Upper lobe of right lung (tissue), 1 donor: ENCODE measurements at regions not wholly inside any gene's neighbourhood (a gene's known extent, or its start where the extent isn't known, plus 50 kb on each side); places are given as distances from the start of the nearest gene placed in this dataset.

Source experiments
- ATAC-seq: fragments of 200-7000 bp; cut with Tn5 transposase; one replicate; pipeline ENCODE4 v1.9.1; 2020; ENCODE audit warnings: mild to moderate bottlenecking, moderate library complexity
- DNase-seq: peaks from one replicate; pipeline ENCODE4 v3.0.0-alpha.2; 2020
- H3K27ac ChIP-seq: fragments of 200-600 bp; one replicate; pipeline ENCODE4 v1.8.0; 2022
- H3K27me3 ChIP-seq: fragments of 200-600 bp; one replicate; pipeline ENCODE4 v1.8.0; 2022; ENCODE audit warnings: mild to moderate bottlenecking
- H3K36me3 ChIP-seq: fragments of 200-600 bp; one replicate; pipeline ENCODE4 v1.8.0; 2022
- H3K4me1 ChIP-seq: fragments of 200-600 bp; one replicate; pipeline ENCODE4 v1.8.0; 2022
- H3K4me3 ChIP-seq: fragments of 200-600 bp; one replicate; pipeline ENCODE4 v1.8.0; 2022; ENCODE audit warnings: mild to moderate bottlenecking
- H3K9me3 ChIP-seq: fragments of 200-600 bp; one replicate; pipeline ENCODE4 v1.8.0; 2022
- CTCF ChIP-seq: fragments of 200-600 bp; IDR thresholded peaks from one replicate; pipeline ENCODE4 v1.8.0; 2022; ENCODE audit warnings: antibody characterized with exemption
- intact Hi-C: fragments of 100-400 bp; cut with DNase I; formaldehyde crosslinking; loops from one replicate; pipeline ENCODE4 v1.11.0; 2022
- donor health status: DM: no; HTN: yes; CAD: no; lungs with severe emphysema.

- Histone ChIP-seq H3K4me3 (no peak overlapping the region), H3K36me3 (no peaks in the 10 kb centered on the region), H3K9me3 (no peaks in the 10 kb centered on the region), H3K27ac (no peak overlapping the region), H3K4me1 (no peaks in the 10 kb centered on the region), H3K27me3 (no peaks in the 10 kb centered on the region)
- intact Hi-C loops: no loop called here
- TF ChIP-seq CTCF: no peak
- DNase-seq (no peak), ATAC-seq (no peak)
Observed at GRCh38 chr18:3328532-3328931, 66.6 kb downstream of the MYL12B start.

- Histone ChIP-seq H3K9me3 (no peaks in the 10 kb centered on the region), H3K4me3 (no peak overlapping the region), H3K36me3 (no peaks in the 10 kb centered on the region), H3K27ac (no peak overlapping the region), H3K4me1 (no peaks in the 10 kb centered on the region), H3K27me3 (no peaks in the 10 kb centered on the region)
- DNase-seq (no peak), ATAC-seq (no peak)
- no peak for TF ChIP-seq CTCF
- intact Hi-C loops: no loop called here
Observed at GRCh38 chr18:3329471-3329870, 67.5 kb downstream of the MYL12B start.

GRCh38 chr18:3329872-3330271, 67.9 kb downstream of the MYL12B start:
- no peaks in the 10 kb centered on the region for H3K4me1 ChIP-seq
- no peak for TF ChIP-seq CTCF
- intact Hi-C loops: no loop called here
- no peak overlapping the region for H3K27ac ChIP-seq
- H3K4me3 ChIP-seq: no peak overlapping the region
- ATAC-seq (no peak), DNase-seq (no peak)
- no peaks in the 10 kb centered on the region for H3K9me3 ChIP-seq
- H3K36me3 ChIP-seq: no peaks in the 10 kb centered on the region
- H3K27me3 ChIP-seq: no peaks in the 10 kb centered on the region

GRCh38 chr18:3330622-3331021, 68.7 kb downstream of the MYL12B start:
- Histone ChIP-seq H3K27ac (no peak overlapping the region), H3K9me3 (no peaks in the 10 kb centered on the region), H3K27me3 (no peaks in the 10 kb centered on the region), H3K4me1 (no peaks in the 10 kb centered on the region), H3K36me3 (no peaks in the 10 kb centered on the region), H3K4me3 (no peak overlapping the region)
- TF ChIP-seq CTCF: no peak
- ATAC-seq (no peak), DNase-seq (no peak)
- intact Hi-C loops: no loop called here

GRCh38 chr18:3332376-3332775, 70.4 kb downstream of the MYL12B start:
- TF ChIP-seq CTCF: no peak
- H3K4me1 ChIP-seq: no peaks in the 10 kb centered on the region
- no peaks in the 10 kb centered on the region for H3K9me3 ChIP-seq
- ATAC-seq: no peak
- no peak for DNase-seq
- intact Hi-C loops: no loop called here
- H3K36me3 ChIP-seq: no peaks in the 10 kb centered on the region
- H3K4me3 ChIP-seq: no peak overlapping the region
- no peak overlapping the region for H3K27ac ChIP-seq
- no peaks in the 10 kb centered on the region for H3K27me3 ChIP-seq

- Histone ChIP-seq H3K27me3 (no peaks in the 10 kb centered on the region), H3K9me3 (no peaks in the 10 kb centered on the region), H3K4me1 (no peaks in the 10 kb centered on the region), H3K36me3 (no peaks in the 10 kb centered on the region), H3K27ac (no peak overlapping the region), H3K4me3 (no peak overlapping the region)
- intact Hi-C loops: no loop called here
- TF ChIP-seq CTCF: no peak
- ATAC-seq (no peak), DNase-seq (no peak)
Observed at GRCh38 chr18:3333056-3333720, 71.3 kb downstream of the MYL12B start.
